ENCODE measurements at regions not wholly inside any gene's neighbourhood (a gene's known extent, or its start where the extent isn't known, plus 50 kb on each side); places are given as distances from the start of the nearest gene placed in this dataset.

DNA sequence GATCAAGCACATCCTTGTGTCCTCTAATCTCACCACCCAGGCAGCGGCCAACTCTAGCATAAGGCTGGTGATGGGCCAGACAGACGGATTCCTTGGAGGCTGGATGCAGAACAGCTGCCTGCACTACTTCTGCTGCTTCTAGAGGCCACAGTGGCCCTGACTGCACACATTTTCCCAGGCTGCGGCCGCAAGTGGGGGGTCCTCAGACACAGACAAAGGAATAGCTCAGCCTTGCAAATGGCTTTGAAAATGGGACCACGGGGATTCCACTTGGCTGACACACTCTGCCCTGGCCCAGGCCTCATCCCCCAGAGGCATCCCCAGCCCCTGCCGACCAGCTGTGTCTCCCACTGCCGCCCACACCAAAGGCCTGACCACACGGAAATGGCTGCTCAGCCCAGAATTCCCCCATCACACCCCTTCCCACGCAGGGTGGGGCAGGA is 540.8 kb downstream of the BNC2 start:
- DNase-seq (ENCODE audit: low read depth, low spot score) (no peak), ATAC-seq (no peak)
- no peaks in the 10 kb centered on the region for H3K9me3 ChIP-seq (ENCODE audit: control insufficient read depth in 1 of 2, insufficient read depth in 1 of 2, low read depth in 1 of 2, low read length in 2 of 2)
- H4K20me1 ChIP-seq (ENCODE audit: insufficient read depth) = no peaks in the 10 kb centered on the region
- H3K9me2 ChIP-seq (ENCODE audit: insufficient read depth) = no peaks in the 10 kb centered on the region
- no peak overlapping the region for H3K27ac ChIP-seq (ENCODE audit: low read depth, low read length)
- no TSS peak for BruUV-seq (replicated peaks)
- H2AFZ ChIP-seq (ENCODE audit: low read depth, low read length, poor library complexity, severe bottlenecking) = no peak overlapping the region
- H3K79me2 ChIP-seq (ENCODE audit: insufficient read depth, low read length) = no peaks in the 10 kb centered on the region
- TF ChIP-seq, protein P1, sequence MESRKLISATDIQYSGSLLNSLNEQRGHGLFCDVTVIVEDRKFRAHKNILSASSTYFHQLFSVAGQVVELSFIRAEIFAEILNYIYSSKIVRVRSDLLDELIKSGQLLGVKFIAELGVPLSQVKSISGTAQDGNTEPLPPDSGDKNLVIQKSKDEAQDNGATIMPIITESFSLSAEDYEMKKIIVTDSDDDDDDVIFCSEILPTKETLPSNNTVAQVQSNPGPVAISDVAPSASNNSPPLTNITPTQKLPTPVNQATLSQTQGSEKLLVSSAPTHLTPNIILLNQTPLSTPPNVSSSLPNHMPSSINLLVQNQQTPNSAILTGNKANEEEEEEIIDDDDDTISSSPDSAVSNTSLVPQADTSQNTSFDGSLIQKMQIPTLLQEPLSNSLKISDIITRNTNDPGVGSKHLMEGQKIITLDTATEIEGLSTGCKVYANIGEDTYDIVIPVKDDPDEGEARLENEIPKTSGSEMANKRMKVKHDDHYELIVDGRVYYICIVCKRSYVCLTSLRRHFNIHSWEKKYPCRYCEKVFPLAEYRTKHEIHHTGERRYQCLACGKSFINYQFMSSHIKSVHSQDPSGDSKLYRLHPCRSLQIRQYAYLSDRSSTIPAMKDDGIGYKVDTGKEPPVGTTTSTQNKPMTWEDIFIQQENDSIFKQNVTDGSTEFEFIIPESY (IDR thresholded peaks at IDR 0.05; ENCODE audit: extremely low read depth, insufficient replicate concordance, low read length) = no peak
- TF ChIP-seq FOSL1 (IDR thresholded peaks at IDR 0.05; ENCODE audit: low read depth) = no peak
- TF ChIP-seq SIN3A (IDR thresholded peaks at IDR 0.05; ENCODE audit: low read depth) = no peak
- no peak for TF ChIP-seq EGR1 (IDR thresholded peaks at IDR 0.05; ENCODE audit: low read depth)
- TF ChIP-seq TCF7L2 (IDR thresholded peaks at IDR 0.05; ENCODE audit: borderline replicate concordance, extremely low read depth, insufficient read depth, insufficient read length) = no peak
- TF ChIP-seq CEBPB (IDR thresholded peaks at IDR 0.05; ENCODE audit: low read depth) = no peak
- TF ChIP-seq, protein P2, sequence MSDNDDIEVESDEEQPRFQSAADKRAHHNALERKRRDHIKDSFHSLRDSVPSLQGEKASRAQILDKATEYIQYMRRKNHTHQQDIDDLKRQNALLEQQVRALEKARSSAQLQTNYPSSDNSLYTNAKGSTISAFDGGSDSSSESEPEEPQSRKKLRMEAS (IDR thresholded peaks at IDR 0.05) = no peak
- TF ChIP-seq, protein P3, sequence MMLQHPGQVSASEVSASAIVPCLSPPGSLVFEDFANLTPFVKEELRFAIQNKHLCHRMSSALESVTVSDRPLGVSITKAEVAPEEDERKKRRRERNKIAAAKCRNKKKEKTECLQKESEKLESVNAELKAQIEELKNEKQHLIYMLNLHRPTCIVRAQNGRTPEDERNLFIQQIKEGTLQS (IDR thresholded peaks at IDR 0.05) = no peak
- no peak for TF ChIP-seq ELF1 (IDR thresholded peaks at IDR 0.05; ENCODE audit: borderline replicate concordance, low read depth)
- ChIA-PET RAD21 (ENCODE audit: low non-redundant PET in 1 of 2, low total read pairs in 2 of 2, uncharacterized antibody in 2 of 2, unreplicated experiment in 2 of 2) (no interaction called here), CTCF (no interaction called here), POLR2A (no interaction called here)
- H3K9ac ChIP-seq (ENCODE audit: low read length) = no peak overlapping the region
- H3K27me3 ChIP-seq (ENCODE audit: insufficient read depth, low read length) = no peaks in the 10 kb centered on the region
- H3K4me2 ChIP-seq (ENCODE audit: low read length) = no peak overlapping the region
- H3K4me1 ChIP-seq (ENCODE audit: control insufficient read depth in 1 of 2, insufficient read depth in 2 of 2, low read length in 2 of 2) = no peaks in the 10 kb centered on the region
- intact Hi-C loops (cut with micrococcal nuclease) = no loop called here
- H3K4me3 ChIP-seq (replicated peaks in 1 of 2; ENCODE audit: low read depth in 1 of 2, low read length in 2 of 2) = no peak overlapping the region
- H3K36me3 ChIP-seq (ENCODE audit: control insufficient read depth in 1 of 2, insufficient read depth in 2 of 2, low read length in 2 of 2) = no peaks in the 10 kb centered on the region
